NAMALWA (cell line): ENCODE measurements at regions not wholly inside any gene's neighbourhood (a gene's known extent, or its start where the extent isn't known, plus 50 kb on each side); places are given as distances from the start of the nearest gene placed in this dataset.

Experiments
- DNase-seq: peaks from one replicate; pipeline ENCODE4 v3.0.0-alpha.2; 2015; ENCODE audit warnings: low spot score

DNA sequence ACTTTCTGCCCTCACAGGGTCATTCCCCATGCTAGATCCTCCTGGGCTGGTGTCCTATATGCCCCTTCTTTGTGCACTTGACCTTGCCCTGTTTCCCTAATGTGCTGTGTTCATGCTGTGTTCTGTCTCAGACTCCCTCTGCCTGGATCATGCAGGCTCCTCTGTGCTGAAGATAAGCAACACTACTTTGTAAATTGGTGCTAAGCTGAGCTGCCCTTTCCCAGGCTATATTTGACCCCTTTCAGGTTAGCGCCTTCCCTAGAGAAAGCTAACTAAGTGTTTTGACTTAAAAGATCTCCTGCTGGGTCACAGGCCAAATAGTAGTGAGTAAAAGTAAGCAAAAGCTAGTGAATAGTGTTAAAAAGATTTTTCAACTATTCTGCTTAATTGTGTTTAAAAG is 257.2 kb upstream of the RGPD4 start:
- no peak for DNase-seq

DNA sequence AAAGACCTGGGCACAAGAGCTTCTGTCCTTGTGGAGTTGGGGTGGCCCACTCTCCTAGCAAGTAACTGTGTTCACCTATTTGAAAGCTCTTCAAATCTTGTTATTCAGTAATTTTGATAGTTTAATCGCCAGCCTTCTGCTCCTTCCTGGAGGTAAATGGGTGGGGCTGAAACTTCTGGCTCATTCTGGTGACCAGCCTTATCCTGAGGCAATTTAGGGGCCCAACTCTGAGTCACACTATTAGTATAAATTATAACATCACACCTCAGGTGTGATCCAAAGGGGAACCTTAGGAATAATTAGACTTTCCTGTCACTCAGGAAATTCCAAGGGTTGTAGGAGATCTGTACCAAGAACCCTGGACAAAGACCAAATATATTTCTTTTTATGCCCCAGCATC is 255.8 kb upstream of the RGPD4 start:
- DNase-seq, result no peak

DNA sequence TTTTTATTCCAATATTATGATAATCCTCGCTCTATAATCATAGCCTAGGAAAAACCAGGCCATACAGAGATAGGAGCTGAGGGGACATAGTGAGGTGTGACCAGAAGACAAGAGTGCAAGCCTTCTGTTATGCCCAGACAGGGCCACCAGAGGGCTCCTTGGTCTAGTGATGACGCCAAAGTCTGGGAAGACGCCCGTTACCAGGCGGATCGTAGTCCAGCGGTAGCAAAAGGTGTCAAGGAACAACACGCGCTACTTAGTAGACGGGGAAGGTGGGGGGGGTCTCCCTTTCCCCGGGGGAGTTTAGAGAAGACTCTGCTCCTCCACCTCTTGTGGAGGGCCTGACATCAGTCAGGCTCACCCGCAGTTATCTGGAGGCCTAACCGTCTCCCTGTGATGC is 253.8 kb upstream of the RGPD4 start:
- peak; percentile 8 for DNase-seq

DNA sequence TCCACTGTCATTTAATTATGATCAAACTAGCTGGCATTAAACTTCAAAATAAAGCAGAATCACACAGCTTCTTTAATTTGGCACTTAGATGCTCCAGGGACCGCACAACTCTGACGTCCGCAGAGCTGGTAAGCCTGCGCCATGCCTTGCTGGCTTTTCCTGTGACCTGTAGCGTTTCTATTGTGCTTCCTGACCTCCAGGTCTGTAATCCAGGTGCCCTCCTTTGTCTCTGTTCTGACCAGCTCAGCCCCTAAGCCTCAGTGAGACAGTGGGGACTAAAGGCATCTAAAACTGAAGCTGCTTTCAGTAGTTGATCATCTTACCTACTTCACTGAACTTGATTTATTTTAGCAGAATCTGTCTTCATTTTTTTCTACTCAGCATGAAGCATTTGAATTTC is 249.7 kb upstream of the RGPD4 start:
- DNase-seq, result no peak

DNA sequence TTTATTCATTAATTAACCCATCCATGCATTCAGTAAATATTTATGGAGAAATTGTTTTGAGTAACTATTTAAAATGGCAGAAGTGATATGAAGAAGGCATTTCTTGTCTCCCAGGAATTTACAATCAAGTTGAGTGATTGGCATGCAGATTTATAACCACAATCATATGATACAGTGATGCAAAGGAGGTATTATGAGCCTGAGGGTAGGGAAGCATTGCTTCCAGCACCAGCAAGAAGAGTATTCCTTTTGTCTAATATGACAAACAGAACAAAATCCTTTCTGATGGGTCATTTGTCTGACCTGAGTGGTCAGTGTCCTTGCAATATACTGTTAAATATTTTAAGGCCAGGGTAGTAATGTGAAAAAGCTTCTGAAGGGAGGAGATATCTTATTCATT is 244.2 kb upstream of the RGPD4 start:
- no peak for DNase-seq

DNA sequence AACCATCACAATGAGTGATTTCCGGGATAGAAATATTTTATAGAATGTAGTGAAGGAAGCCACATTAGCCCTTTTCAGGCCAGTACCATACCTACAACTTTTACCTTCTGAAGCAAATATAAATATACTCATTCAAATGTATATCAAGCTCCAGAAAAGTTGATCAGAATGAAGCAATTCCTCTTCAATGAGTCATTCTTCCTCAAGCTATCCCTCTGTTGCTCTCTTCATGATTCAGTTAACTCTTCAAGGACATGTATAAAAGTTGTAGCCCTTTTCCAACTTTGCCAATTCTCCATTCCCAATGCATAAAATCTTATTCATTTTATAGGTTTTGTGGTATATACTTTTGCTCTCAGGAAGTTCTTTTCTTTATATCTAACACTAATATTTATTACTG is 242.1 kb upstream of the RGPD4 start:
- DNase-seq, result no peak

DNA sequence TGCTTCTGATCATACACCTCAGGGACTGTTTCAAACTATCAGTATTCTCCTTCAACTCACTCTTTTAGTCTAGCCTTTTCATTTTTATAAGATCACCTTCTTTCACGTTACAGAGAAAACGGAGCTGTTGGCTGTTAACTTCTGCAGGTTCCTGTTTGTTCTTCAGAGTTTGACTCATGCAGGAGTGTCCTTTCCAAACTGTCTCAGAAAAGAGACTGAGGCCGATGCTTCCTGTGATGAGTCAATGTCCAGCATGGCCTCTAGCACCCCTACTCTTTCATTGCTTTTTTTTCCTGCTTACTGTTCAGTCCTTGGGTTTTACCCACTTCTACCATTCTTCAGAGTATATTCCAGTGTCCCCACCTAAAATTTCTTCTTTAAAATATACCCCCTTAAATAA is 240.8 kb upstream of the RGPD4 start:
- DNase-seq, result no peak

DNA sequence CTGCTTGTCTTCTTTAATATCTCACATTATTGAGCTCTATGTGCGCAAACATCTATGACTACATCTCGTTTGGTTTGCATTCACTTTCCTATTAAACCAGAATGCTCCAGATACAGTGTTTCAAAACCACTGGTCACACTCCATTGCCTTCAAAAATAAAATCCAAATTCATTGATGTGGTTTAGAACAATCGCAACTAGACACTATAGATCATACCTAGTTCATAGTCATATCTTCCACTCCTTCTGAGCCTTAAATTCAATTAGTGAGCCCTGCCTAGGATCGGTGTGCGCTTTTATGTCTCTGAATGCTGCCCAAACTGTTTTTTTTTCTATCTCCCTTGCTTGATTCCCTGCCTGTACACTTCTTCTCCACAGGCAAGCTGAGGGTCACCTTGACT is 238.5 kb upstream of the RGPD4 start:
- DNase-seq, result no peak

DNA sequence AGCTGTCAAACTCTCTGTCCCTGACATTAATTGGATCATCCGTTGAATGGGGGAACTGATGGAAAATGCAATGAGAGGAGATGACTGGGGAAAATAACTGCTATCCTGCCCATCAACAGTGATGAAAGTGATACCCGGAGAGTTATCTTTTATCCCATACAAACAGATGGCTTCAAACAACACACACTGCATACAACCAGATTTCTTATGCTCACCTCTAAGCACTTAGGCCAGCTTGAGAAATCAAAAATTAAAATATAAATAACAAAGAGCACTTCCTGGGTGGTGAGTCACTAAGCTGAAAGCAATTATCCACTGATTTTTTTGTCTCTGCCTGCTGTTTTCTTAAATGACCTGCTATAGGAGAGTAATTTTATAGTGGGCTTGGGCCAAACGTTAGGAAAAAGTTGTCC is 237.6 kb upstream of the RGPD4 start:
- no peak for DNase-seq

DNA sequence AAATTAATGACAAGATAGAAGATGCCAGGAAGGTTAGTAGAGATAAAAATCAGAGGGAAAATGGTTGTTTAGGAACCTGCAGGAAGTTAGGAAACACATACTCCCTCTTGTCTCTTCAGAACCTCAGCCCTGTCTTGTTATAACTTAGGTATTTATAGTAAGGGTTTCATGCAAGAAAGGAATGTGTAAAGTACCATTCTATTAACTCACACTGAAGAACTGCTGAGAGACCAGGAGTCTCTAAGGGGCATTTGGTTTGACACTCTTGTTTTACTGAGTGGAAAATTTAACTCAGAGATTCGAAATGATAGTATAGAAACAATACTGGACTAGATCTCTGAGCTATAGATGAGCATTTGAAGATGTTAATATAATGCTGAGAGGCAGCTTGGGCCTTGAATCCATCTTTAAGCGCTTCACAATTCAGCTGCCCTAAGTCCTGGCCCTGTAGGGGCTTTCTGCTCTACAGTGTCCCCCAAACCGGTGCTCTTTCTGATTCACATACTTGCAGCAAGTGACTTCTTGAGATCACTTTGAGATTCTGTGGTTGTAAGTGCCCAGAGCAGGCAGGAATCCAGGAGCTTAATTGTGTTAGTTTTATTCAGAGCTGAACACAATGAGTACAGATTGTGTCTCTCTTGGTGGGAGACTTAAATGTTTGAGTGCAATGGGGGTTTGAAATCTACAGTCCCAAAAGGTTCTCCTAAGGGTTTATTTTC is 235.0 kb upstream of the RGPD4 start:
- DNase-seq, result no peak

DNA sequence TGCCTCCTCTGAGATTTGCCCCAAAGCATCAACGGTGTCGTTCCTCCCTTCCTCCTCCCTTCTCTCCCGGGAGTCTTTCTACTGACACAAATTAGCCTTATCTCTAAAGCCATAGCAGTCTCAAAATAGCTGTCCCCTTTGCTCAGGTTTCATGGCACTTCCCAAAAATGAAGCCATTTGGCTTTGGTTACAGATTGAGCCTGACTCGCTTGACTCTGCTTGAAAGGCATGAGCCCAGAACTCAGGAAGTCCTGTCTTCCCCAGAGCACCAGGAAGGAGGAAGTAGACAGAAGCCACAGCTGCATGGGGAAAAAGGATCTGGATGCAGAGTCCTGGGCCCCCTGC is 234.4 kb upstream of the RGPD4 start:
- no peak for DNase-seq

DNA sequence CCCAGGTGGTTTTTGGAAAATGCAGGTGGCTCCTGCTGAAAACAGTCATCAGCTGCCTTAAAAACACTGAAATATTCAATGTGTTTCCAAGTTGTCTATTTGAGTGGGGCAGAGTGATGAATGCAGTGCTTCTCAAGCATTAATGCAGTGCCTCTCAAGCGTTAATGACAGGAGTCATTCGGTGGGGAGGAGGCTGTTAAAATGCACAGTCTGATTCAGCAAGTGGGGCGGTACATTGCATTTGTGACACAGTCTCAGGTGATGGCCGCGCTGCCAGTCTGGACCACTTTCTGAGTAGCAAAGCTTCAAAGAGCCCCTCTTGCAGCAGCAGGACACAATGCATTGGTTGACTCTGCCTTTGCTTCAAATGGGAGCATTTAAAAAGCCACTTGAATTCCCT is 231.4 kb upstream of the RGPD4 start:
- no peak for DNase-seq

DNA sequence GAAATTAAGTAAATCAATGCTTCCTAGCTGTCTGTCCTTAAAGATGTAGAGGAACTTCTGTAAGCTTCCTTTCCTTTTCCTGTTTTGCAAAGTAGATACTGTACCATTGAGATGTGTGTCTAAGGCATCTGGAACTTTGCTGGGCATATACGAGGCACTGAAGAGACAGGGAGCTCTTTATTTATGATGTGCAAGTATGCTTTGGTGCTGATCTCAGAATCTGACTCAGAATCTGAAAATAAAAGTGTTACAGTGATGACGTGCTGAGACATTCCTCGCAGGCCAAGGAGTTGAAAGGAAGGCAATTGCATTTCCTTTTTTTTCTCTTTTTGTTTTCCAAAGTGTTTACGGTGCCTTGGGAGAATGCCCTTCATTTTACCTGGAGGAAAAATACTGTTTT is 230.9 kb upstream of the RGPD4 start:
- no peak for DNase-seq

DNA sequence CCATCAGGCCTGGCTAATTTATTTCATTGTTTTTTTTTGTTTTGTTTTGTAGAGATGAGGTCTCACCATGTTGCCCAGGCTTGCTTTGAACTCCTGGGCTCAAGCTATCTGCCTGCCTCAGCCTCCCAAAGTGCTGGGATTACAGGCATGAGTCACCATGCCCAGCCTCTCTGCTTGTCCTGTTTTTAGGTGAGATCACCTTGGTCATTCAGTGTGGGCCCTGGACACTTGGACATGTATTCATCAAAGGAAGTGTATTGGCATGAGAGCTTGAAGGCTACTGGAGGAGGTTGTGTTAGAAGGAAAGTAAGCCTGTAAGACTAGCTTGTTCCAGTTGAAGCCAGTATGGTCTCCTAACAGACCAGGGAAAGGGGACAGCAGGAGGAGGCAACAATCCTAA is 229.2 kb upstream of the RGPD4 start:
- no peak for DNase-seq

DNA sequence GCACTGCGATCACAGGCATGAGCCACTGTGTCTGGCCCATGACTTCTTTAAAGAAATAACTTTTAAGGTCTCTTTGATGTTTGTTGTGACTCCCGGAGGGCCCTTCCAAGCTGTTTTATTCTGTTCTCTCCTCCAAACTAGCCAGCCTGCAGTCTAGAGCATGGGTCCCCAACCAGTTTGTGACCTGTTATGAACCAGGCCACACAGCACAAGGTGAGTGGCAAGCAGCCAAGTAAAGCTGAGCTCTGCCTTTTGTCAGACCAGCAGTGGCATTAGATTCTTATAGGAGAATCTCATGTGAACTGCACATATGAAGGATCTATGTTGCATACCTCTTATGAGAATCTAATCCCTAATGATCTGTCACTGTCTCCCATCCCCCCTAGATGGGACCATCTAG is 223.9 kb upstream of the RGPD4 start:
- no peak for DNase-seq

DNA sequence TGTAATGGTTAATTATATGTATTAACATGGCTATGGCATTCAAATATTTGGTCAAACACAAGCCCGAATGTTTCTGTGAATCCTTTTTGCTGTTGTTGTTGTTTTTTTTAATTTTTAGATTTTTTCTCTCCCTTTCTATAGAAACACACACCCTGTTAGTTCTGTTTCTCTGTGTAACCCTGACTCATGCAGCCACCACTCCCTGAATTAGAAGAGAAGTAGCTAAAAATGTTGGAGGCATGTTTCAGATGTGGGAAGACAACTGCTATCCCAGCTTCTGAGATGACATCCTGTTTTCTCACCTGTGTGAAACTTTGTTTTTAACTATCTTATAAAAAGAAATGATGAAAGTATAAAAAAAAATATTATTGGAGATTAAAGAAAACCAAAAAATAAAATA is 219.6 kb upstream of the RGPD4 start:
- no peak for DNase-seq

DNA sequence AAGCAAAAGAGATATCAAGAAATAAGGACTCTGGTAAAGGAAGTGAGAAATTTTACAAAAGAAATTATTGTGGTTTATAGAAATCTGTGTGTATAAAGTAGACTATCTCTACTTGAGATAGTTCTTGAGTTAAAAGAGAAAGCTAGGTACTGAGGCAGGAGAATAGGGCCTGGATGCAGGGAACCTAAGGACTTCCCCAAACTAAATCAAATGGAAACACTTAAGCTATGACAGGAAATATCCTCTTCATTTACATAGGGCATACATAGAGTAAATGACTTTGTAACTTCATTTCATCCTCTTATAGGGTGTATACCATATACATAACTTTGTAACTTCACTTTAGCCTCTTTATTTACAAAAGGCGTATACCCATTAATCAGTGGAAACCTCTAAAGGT is 219.2 kb upstream of the RGPD4 start:
- DNase-seq, result no peak

DNA sequence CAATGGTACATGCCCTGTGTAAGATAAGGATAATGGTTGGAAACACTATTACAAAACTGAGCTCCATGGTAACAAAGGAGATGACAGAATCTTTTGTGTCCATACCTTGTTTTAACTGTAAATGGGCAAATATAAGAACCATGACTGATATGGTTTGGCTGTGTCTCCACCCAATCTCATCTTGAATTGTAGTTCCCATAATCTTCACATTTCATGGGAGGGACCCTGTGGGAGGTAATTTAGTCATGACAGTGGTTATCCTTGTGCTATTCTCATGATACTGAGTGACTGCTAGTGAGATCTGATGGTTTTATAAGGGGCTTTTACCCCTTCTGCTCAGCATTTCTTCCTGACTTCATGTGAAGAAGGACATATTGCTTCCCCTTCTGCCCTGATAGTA is 211.7 kb upstream of the RGPD4 start:
- DNase-seq, result no peak

DNA sequence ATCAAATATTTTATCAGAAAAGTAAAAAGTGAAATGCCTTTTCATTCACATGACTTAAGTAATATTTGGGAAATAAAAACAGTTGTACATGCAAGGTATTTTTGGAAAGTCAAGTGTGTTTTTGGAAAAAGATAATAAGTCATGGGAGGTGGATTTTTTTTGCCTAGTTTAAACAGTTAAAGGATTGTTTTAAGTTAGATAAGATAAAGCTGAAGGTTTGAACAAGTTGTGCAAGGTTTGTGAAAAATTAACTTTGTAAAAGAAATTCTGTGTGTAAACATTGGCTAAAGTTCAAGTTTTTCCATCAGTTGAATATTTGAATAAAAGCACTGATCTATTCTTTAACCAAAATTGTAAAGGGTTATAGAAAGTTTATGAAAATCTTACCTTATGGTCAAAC is 207.9 kb upstream of the RGPD4 start:
- no peak for DNase-seq

DNA sequence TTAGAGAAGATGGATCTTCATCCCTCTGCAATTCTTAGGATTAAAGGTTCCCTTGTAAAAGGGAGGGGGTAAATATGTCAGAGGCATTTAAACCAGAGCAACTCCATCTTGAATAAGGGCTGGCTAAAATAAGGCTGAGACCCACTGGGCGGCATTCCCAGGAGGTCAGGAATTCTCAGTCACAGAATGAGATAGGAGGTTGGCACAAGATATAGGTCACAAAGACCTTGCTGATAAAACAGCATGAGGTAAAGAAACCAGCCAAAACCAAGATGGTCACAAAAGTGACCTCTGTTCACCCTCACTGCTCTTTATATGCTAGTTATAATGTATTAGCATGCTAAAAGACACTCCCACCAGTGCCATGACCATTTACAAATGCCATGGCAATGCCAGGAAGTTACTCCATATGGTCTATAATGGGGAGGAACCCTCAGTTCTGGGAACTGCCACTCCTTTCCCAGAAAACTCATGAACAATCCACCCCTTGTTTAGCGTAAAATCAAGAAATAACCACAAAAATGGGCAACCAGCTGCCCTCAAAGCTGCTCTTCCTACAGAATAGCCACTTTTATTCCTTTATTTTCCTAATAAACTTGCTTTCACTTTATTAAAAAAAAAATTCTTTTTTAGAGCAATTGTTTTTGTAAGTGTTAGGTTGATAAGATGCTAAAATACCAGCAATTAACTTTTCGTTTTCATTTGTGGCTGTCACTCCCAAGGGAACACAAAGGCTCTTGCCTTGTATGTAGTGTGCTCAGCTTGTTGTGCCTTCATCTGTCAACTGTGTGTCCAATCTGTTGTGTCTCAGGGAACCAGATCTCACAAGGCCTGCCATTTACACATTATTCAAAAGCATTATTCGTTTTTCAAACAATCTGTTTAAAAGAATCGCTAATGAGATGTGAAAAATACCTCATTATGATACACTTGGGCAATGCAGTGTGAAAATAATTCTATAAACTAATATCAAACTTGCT is 205.2 kb upstream of the RGPD4 start:
- DNase-seq, result no peak

DNA sequence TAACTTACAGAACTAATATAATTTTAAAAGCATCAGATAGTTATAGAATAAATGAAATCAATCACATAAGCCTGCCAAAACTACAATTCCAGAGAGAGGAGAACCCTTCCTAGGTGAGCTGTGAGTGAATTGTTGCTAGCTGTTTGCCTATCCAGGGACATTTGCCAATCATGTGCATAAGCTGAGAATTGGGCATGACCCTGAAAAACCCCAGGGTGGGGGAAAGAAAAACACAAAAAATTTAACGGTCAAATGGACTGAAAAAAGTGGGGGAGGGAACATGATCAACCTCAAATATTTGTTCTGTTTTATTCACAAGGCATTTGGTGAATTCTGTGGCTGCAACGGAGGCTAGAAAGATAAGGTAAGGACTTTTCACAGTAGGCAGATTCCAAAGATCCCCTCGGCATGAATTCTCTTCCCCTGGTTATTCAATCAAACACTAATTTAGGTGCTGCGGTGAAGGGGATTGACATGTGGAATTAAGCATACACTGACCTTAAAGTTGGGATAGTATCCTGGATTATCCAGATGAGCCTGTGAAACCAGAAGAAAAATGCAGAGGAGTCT is 203.9 kb upstream of the RGPD4 start:
- no peak for DNase-seq

DNA sequence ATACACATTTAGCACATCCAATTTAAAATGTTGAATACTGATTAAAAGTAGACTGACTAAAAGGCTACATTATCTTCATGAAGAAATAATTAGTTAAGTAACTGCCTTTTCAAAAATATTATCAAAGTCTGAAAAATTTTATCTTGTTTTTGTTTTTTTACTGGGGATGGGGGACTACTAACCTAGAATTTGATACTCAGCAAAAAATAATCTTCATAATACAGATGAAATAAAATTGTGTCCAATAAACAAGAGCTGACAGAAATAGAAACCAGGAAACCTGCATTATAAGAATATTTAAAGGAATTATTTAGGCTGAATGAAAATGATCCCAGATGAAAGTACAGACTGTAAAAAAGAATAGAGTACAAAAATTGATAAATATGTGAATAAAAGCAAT is 200.7 kb upstream of the RGPD4 start:
- DNase-seq, result no peak

DNA sequence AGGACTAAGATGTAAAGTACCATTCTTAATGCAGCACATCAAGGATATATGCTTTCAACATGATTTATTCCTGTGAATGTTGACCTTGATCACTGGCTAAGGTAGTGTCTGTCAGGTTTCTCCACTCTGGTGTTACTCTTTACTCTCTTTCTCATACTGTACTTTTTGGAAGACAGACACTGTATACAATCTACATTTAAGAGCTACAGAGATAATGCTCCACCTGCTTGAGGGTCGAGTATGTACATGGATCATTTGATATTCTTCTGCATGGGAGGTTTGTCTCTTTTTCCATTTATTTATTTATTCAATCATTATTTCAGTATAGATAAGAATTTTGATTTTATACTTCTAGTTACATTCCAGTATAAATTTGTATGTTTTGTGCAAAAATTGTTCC is 199.5 kb upstream of the RGPD4 start:
- no peak for DNase-seq
